ENCODE measurements at regions not wholly inside any gene's neighbourhood (a gene's known extent, or its start where the extent isn't known, plus 50 kb on each side); places are given as distances from the start of the nearest gene placed in this dataset.

- H3K9me3 ChIP-seq, result no peaks in the 10 kb centered on the region
- no peak for TF ChIP-seq NRF1 (IDR thresholded peaks at IDR 0.05; ENCODE audit: low read depth, low read length)
- TF ChIP-seq SMC3 (IDR thresholded peaks at IDR 0.05; ENCODE audit: low read depth, low read length), result no peak
- TF ChIP-seq FOXM1 (IDR thresholded peaks at IDR 0.05; ENCODE audit: low read depth), result no peak
- no peak for TF ChIP-seq YY1 (IDR thresholded peaks at IDR 0.05; ENCODE audit: low read depth)
- no peak for TF ChIP-seq ELF1 (IDR thresholded peaks at IDR 0.05)
- no peak for TF ChIP-seq ZBTB33 (IDR thresholded peaks at IDR 0.05; ENCODE audit: borderline replicate concordance, low read depth)
- no peak for TF ChIP-seq MEF2A (IDR thresholded peaks at IDR 0.05; ENCODE audit: borderline replicate concordance, low read depth)
- TF ChIP-seq PBX3 (IDR thresholded peaks at IDR 0.05), result no peak
- no peak for TF ChIP-seq NFIC (IDR thresholded peaks at IDR 0.05; ENCODE audit: borderline replicate concordance)
- no peak for TF ChIP-seq TAF1 (IDR thresholded peaks at IDR 0.05; ENCODE audit: borderline replicate concordance, low read depth, low read length)
- no peak for TF ChIP-seq EP300 (IDR thresholded peaks at IDR 0.05; ENCODE audit: borderline replicate concordance in 1 of 2, low read depth in 1 of 2, low read length in 1 of 2)
- no peak for TF ChIP-seq TEAD4 (IDR thresholded peaks at IDR 0.05; ENCODE audit: borderline replicate concordance, insufficient read depth)
- no peak for TF ChIP-seq IRF3 (IDR thresholded peaks at IDR 0.05; ENCODE audit: low read depth, low read length)
- no peak for TF ChIP-seq CHD2 (IDR thresholded peaks at IDR 0.05; ENCODE audit: low read length, partially characterized antibody)
- no peak for TF ChIP-seq MXI1 (IDR thresholded peaks at IDR 0.05; ENCODE audit: low read depth, low read length)
- no peak for TF ChIP-seq RXRA (IDR thresholded peaks at IDR 0.05; ENCODE audit: borderline replicate concordance, low read depth)
- no peak for TF ChIP-seq FOSL2 (IDR thresholded peaks at IDR 0.05; ENCODE audit: borderline replicate concordance, low read depth)
- no peak for TF ChIP-seq GABPA (IDR thresholded peaks at IDR 0.05; ENCODE audit: low read depth)
- H3K27ac ChIP-seq (ENCODE audit: low read depth in 2 of 2, low read length in 1 of 2), result no peak overlapping the region
- H3K4me2 ChIP-seq, result no peak overlapping the region
- CTCF ChIA-PET, result no interaction called here
- no peaks in the 10 kb centered on the region for H3F3A ChIP-seq (replicated peaks; ENCODE audit: insufficient read depth)
- H3K36me3 ChIP-seq (replicated peaks in 1 of 2; ENCODE audit: control insufficient read depth in 1 of 2, insufficient read depth in 2 of 2, low read length in 1 of 2), result no peaks in the 10 kb centered on the region
- POLR2A ChIA-PET, result no interaction called here
- DNase-seq, result no peak
- H3K9ac ChIP-seq, result no peak overlapping the region
- H3K79me2 ChIP-seq (ENCODE audit: insufficient read depth), result no peaks in the 10 kb centered on the region
- no peaks in the 10 kb centered on the region for H3K9me2 ChIP-seq
- H4K20me1 ChIP-seq (ENCODE audit: insufficient read depth), result no peaks in the 10 kb centered on the region
- no peaks in the 10 kb centered on the region for H3K4me1 ChIP-seq (ENCODE audit: control insufficient read depth in 1 of 2, insufficient read depth in 2 of 2, low read depth in 1 of 2, low read length in 1 of 2)
- H3K4me3 ChIP-seq (ENCODE audit: low read depth in 2 of 2, low read length in 1 of 2), result no peak overlapping the region
- no peaks in the 10 kb centered on the region for H3K27me3 ChIP-seq (ENCODE audit: insufficient read depth)
- no peak overlapping the region for H2AFZ ChIP-seq (ENCODE audit: low read depth)
Measured at GRCh38 chr2:76446872-76447271, 736.2 kb upstream of the GCFC2 start.
